Liver (tissue), 3 donors: ENCODE measurements at regions not wholly inside any gene's neighbourhood (a gene's known extent, or its start where the extent isn't known, plus 50 kb on each side); places are given as distances from the start of the nearest gene placed in this dataset.
"Not testable (repeated sequence)": the region's sequence is repeated elsewhere in the genome, so short reads cannot be mapped to it uniquely, and the experiment has no call there.

ENCODE experiments used
- SP1 ChIP-seq: IDR thresholded peaks from 2 replicates; pipeline ENCODE4 v1.6.1; 2018; ENCODE audit warnings: antibody characterized with exemption, mild to moderate bottlenecking
- TF ChIP-seq, protein P1 (sequence below): fragments of 150-350 bp; IDR thresholded peaks from 2 replicates; pipeline ENCODE4 v1.5.1; 2017; ENCODE audit warnings: improper control_type of control experiment, low read depth, low read length; ENCODE audit not compliant: missing input control
- donor health status: healthy.
- donor health status: healthy.

DNA sequence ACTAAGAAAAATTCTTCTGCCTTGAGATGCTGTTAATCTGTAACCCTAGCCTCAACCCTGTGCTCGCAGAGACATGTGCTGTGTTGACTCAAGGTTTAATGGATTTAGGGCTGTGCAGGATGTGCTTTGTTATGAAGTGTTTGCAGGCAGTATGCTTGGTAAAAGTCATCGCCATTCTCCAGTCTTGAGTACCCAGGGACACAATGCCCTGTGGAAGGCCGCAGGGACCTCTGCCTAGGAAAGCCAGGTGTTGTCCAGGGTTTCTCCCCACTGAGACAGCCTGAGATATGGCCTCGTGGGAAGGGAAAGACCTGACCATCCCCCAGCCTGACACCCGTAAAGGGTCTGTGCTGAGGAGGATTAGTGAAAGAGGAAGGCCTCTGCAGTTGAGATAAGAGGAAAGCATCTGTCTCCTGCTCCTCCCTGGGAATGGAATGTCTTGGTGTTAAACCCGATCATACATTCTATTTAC, 94.2 kb upstream of the ARG1 start:
- TF ChIP-seq, protein P1, sequence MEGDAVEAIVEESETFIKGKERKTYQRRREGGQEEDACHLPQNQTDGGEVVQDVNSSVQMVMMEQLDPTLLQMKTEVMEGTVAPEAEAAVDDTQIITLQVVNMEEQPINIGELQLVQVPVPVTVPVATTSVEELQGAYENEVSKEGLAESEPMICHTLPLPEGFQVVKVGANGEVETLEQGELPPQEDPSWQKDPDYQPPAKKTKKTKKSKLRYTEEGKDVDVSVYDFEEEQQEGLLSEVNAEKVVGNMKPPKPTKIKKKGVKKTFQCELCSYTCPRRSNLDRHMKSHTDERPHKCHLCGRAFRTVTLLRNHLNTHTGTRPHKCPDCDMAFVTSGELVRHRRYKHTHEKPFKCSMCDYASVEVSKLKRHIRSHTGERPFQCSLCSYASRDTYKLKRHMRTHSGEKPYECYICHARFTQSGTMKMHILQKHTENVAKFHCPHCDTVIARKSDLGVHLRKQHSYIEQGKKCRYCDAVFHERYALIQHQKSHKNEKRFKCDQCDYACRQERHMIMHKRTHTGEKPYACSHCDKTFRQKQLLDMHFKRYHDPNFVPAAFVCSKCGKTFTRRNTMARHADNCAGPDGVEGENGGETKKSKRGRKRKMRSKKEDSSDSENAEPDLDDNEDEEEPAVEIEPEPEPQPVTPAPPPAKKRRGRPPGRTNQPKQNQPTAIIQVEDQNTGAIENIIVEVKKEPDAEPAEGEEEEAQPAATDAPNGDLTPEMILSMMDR = not testable (repeated sequence)
- not testable (repeated sequence) for TF ChIP-seq SP1
